Uterus (tissue), 2 donors: ENCODE measurements at regions not wholly inside any gene's neighbourhood (a gene's known extent, or its start where the extent isn't known, plus 50 kb on each side); places are given as distances from the start of the nearest gene placed in this dataset.

Experiments
- POLR2A ChIP-seq, 2 donors: fragments of 450-650 bp; IDR thresholded peaks; one replicate each; pipeline ENCODE4 v1.6.1; 2016; ENCODE audit warnings: antibody characterized with exemption in 2 of 2, mild to moderate bottlenecking in 1 of 2, moderate library complexity in 1 of 2
- TF ChIP-seq, protein P1 (sequence below), 4 experiments: fragments of 200-600 bp in 2 of 4; fragments of 450-650 bp in 2 of 4; sonication (generic) in 2 of 4; IDR thresholded peaks; one replicate each; pipeline ENCODE4 v1.5.1; 2016 to 2019; ENCODE audit warnings: antibody characterized with exemption in 4 of 4, mild to moderate bottlenecking in 2 of 4, moderate library complexity in 1 of 4

DNA sequence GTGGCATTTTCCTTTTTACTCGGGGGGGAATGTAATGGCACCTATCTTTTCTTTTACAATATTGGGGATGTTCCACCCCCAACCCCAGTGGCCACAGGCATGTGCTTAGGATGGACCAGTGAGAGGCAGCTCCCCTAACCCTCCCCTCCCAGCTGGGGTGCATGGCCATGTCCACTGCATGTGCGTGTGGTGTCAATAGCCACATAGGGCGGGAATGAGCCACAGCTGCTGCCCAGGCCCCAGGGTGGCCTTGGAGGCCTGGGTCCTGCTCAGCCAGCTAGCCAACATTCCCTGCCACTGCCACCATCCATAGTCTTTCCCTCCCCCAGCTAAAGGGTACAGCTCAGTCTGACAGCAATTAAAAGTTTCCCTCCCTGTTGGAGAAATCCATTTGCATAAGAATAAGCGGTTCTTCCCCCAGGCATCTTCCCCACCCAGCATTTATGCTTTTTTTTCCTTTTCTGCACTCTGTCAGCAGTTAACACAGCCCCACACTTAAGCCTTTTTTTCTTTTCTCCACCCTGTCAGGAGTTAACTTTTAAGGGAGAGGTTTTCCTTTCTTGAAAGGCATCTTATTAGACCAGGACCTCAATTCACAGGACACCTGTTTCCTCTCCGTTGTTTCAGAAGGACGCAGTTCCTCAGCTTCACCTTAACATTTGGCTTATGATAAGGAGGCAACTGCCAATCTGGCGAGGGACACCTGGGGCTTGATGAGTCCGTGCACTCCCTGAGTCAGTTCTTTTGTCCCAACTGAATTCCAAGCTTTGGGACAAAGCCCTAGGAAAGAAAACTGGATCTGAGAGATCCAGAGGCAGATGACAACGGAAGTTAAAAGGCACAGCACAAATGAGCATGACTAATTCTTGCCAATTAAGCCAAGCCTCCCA lies 121.4 kb downstream of the TPBG start:
- TF ChIP-seq, protein P1, sequence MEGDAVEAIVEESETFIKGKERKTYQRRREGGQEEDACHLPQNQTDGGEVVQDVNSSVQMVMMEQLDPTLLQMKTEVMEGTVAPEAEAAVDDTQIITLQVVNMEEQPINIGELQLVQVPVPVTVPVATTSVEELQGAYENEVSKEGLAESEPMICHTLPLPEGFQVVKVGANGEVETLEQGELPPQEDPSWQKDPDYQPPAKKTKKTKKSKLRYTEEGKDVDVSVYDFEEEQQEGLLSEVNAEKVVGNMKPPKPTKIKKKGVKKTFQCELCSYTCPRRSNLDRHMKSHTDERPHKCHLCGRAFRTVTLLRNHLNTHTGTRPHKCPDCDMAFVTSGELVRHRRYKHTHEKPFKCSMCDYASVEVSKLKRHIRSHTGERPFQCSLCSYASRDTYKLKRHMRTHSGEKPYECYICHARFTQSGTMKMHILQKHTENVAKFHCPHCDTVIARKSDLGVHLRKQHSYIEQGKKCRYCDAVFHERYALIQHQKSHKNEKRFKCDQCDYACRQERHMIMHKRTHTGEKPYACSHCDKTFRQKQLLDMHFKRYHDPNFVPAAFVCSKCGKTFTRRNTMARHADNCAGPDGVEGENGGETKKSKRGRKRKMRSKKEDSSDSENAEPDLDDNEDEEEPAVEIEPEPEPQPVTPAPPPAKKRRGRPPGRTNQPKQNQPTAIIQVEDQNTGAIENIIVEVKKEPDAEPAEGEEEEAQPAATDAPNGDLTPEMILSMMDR (IDR thresholded peaks at IDR 0.05) = no peak
- TF ChIP-seq POLR2A (IDR thresholded peaks at IDR 0.05) = no peak
